Aorta (tissue), 5 donors: ENCODE measurements at regions not wholly inside any gene's neighbourhood (a gene's known extent, or its start where the extent isn't known, plus 50 kb on each side); places are given as distances from the start of the nearest gene placed in this dataset.

Source experiments
- ATAC-seq: fragments of 200-7000 bp; cut with Tn5 transposase; one replicate; pipeline ENCODE4 v1.9.1; 2022; ENCODE audit warnings: moderate library complexity; ENCODE audit not compliant: low FRiP score
- DNase-seq, 2 donors: peaks; one replicate each; pipeline ENCODE4 v3.0.0-alpha.2; 2020
- H3K27ac ChIP-seq, 2 donors: one replicate each; pipeline ENCODE4 v1.5.1; 2013; ENCODE audit warnings: low read length in 2 of 2, mild to moderate bottlenecking in 2 of 2, moderate library complexity in 2 of 2, control low read depth in 1 of 2, inconsistent platforms in 1 of 2, low read depth in 1 of 2
- H3K27me3 ChIP-seq, 2 donors: one replicate each; pipeline ENCODE4 v1.6.1; 2013; ENCODE audit warnings: control low read depth in 1 of 2, low read length in 1 of 2, mild to moderate bottlenecking in 1 of 2, moderate library complexity in 1 of 2; ENCODE audit not compliant: insufficient read depth in 2 of 2, control insufficient read depth in 1 of 2
- H3K36me3 ChIP-seq, 2 donors: one replicate each; pipeline ENCODE4 v1.6.1; 2013; ENCODE audit warnings: control low read depth in 1 of 2, low read length in 1 of 2, mild to moderate bottlenecking in 1 of 2; ENCODE audit not compliant: insufficient read depth in 2 of 2, control insufficient read depth in 1 of 2
- H3K4me1 ChIP-seq, 2 donors: one replicate each; pipeline ENCODE4 v1.6.1; 2013; ENCODE audit warnings: low read length in 2 of 2, control low read depth in 1 of 2, mild to moderate bottlenecking in 1 of 2, moderate library complexity in 1 of 2; ENCODE audit not compliant: insufficient read depth in 2 of 2, control insufficient read depth in 1 of 2
- H3K4me3 ChIP-seq, 2 donors: one replicate each; pipeline ENCODE4 v1.5.1; 2013; ENCODE audit warnings: low read length in 2 of 2, control low read depth in 1 of 2, mild to moderate bottlenecking in 1 of 2
- H3K9me3 ChIP-seq: one replicate; pipeline ENCODE4 v1.6.1; 2013; ENCODE audit warnings: mild to moderate bottlenecking, low read length; ENCODE audit not compliant: control insufficient read depth
- whole genome bisulfite sequencing, 2 donors: extraction: QIAGEN DNeasy Blood & Tissue Kit; methylation state at CpG; one replicate each; pipeline ENCODE4 v1.1.7; 2013; 5-methylcytosine and 5-hydroxymethylcytosine counted together
- intact Hi-C, 2 donors: fragments of 100-400 bp; cut with DNase I; formaldehyde crosslinking; loops; one replicate each; pipeline versions ENCODE4 v1.14.2 to v1.15.0; 2022
- donor health status: healthy with polysubstance abuse.
- donor health status: Bipolar disorder and iron deficiency.
- donor health status: DM: no; HTN: no; CAD: no.
- donor health status: DM: no; HTN: no; CAD: no.
- donor health status: DM: yes; HTN: yes; CAD: no.

DNA sequence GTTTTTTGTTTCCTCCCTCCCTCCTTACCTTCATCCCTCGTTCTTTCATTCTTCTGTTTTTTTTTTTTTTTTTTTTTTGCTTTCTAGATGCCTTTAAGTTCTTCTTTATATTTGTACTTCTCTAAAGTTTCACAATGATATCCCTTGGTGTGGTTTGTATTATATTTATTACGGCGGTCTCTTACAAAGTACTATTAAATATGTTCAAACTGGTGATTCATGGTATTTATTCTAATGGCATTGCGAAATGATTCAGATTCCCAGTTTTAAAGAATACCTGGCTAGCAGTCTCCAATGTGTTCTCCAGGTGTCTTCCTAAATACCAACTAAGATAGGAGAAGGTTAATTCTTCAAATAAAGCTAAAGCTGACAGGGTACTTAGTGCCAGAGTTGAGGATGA is 690.1 kb upstream of the COX7C start:
- H3K4me3 ChIP-seq: no peak overlapping the region
- no peaks in the 10 kb centered on the region for H3K4me1 ChIP-seq
- 89 to 90% methylated on average over 4 of the region's 4 CpGs for WGBS, 2 donors
- no peaks in the 10 kb centered on the region for H3K9me3 ChIP-seq
- no peaks in the 10 kb centered on the region for H3K36me3 ChIP-seq
- intact Hi-C loops: no loop called here
- H3K27ac ChIP-seq: no peak overlapping the region
- ATAC-seq: no peak
- no peak for DNase-seq
- no peaks in the 10 kb centered on the region for H3K27me3 ChIP-seq

DNA sequence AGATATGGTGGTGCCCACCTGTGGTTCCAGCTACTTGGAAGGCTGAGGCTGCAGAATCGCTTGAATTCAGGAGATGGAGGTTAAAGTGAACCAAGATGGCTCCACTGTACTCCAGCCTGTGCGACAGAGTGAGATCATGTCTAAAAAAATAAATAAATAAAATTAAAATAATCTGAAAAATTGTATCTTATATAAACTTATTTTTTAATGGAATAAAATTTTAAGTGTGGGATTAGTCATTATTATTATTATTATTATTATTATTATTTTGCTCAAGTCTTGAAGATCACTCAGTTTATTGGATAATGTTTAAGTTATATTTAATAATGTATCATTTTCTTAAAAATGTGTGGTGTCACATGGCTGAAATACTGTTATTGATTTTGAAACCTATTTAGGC is 688.0 kb upstream of the COX7C start:
- no peak overlapping the region for H3K27ac ChIP-seq
- H3K9me3 ChIP-seq: no peaks in the 10 kb centered on the region
- no peaks in the 10 kb centered on the region for H3K36me3 ChIP-seq
- H3K4me1 ChIP-seq: no peaks in the 10 kb centered on the region
- H3K27me3 ChIP-seq: no peaks in the 10 kb centered on the region
- 86 to 89% methylated on average over 2 of the region's 2 CpGs for WGBS, 2 donors
- no peak overlapping the region for H3K4me3 ChIP-seq
- no peak for ATAC-seq
- intact Hi-C loops: no loop called here
- DNase-seq: no peak

GRCh38 chr5:85931220-85931619 is 686.5 kb upstream of the COX7C start:
- no peaks in the 10 kb centered on the region for H3K36me3 ChIP-seq
- ATAC-seq (no peak), DNase-seq (no peak)
- intact Hi-C loops: no loop called here
- no peaks in the 10 kb centered on the region for H3K9me3 ChIP-seq
- H3K27ac ChIP-seq: no peak overlapping the region
- no peak overlapping the region for H3K4me3 ChIP-seq
- 82 to 83% methylated on average over 3 of the region's 3 CpGs for WGBS, 2 donors
- H3K4me1 ChIP-seq: no peaks in the 10 kb centered on the region
- H3K27me3 ChIP-seq: no peaks in the 10 kb centered on the region

- H3K9me3 ChIP-seq: no peaks in the 10 kb centered on the region
- no peaks in the 10 kb centered on the region for H3K36me3 ChIP-seq
- H3K27me3 ChIP-seq: no peaks in the 10 kb centered on the region
- WGBS, 2 donors: 43 to 54% methylated on average over 3 of the region's 3 CpGs
- DNase-seq (no peak), ATAC-seq (no peak)
- H3K4me1 ChIP-seq: no peaks in the 10 kb centered on the region
- no peak overlapping the region for H3K27ac ChIP-seq
- H3K4me3 ChIP-seq: no peak overlapping the region
- intact Hi-C loops: no loop called here
Measured at GRCh38 chr5:85938201-85938600, 679.5 kb upstream of the COX7C start.

DNA sequence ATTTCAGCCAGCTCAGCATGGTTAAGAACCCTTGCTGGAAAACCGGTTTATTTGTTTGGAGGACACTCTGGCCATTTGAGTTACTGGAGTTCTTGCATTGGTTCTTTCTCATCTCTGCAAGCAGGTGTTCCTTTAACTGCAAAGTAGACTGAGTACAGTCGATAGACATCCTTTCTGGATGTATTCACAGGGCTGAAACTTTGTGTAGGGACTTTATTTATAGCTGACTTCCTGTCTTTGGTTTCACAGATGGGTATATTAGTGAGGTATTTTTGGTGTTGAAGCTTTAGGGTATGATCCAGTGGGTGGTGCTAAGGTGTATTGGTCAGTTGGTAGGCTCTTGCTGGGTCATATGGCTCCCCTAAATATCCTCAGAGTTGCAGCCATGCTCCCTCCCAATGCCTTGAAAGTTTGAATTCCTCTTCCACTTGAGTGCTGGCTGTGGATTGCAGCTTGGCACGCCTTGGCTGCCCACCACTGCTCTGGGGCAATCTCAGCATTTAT is 666.0 kb upstream of the COX7C start:
- H3K4me1 ChIP-seq: no peaks in the 10 kb centered on the region
- 78 to 81% methylated on average over 3 of the region's 3 CpGs for WGBS, 2 donors
- no peaks in the 10 kb centered on the region for H3K9me3 ChIP-seq
- ATAC-seq: no peak
- H3K36me3 ChIP-seq: no peaks in the 10 kb centered on the region
- intact Hi-C loops: no loop called here
- no peaks in the 10 kb centered on the region for H3K27me3 ChIP-seq
- no peak overlapping the region for H3K4me3 ChIP-seq
- no peak overlapping the region for H3K27ac ChIP-seq
- no peak for DNase-seq

- no peak overlapping the region for H3K4me3 ChIP-seq
- no peaks in the 10 kb centered on the region for H3K36me3 ChIP-seq
- H3K4me1 ChIP-seq: no peaks in the 10 kb centered on the region
- no peak for DNase-seq
- WGBS, 2 donors: 84 to 87% methylated on average over 2 of the region's 2 CpGs
- H3K27me3 ChIP-seq: no peaks in the 10 kb centered on the region
- H3K9me3 ChIP-seq: no peaks in the 10 kb centered on the region
- H3K27ac ChIP-seq: no peak overlapping the region
- no peak for ATAC-seq
- intact Hi-C loops: no loop called here
Measured at GRCh38 chr5:85952680-85953079, 665.1 kb upstream of the COX7C start.

- ATAC-seq (no peak), DNase-seq (no peak)
- Histone ChIP-seq H3K4me3 (no peak overlapping the region), H3K9me3 (no peaks in the 10 kb centered on the region), H3K27ac (no peak overlapping the region), H3K4me1 (no peaks in the 10 kb centered on the region), H3K27me3 (no peaks in the 10 kb centered on the region), H3K36me3 (no peaks in the 10 kb centered on the region)
- WGBS, 2 donors: 78 to 79% methylated on average over 4 of the region's 4 CpGs
- intact Hi-C loops: no loop called here
Measured at GRCh38 chr5:85967681-85968080, 650.1 kb upstream of the COX7C start.

DNA sequence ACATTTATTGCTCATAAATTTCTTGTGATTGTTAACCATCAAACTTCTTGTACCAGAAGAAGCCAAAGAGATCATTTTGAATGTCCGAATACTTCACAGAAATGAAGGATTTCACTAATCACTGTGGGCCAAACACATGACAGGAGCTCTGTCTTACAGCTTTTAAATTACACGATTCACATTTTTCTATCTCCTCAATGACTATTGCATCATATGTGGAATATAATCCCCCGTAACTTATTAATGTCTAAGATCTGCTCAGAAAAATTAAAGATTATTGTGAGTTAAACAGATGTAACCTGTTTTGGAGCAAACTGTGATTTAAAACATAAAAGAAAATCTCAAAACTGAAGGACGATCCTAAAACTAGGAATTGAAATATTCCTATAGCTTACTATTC is 645.2 kb upstream of the COX7C start:
- Histone ChIP-seq H3K9me3 (no peaks in the 10 kb centered on the region), H3K36me3 (no peaks in the 10 kb centered on the region), H3K4me1 (no peaks in the 10 kb centered on the region), H3K27me3 (no peaks in the 10 kb centered on the region), H3K27ac (no peak overlapping the region), H3K4me3 (no peak overlapping the region)
- no peak for DNase-seq
- WGBS, 2 donors: 87 to 94% methylated on average over 4 of the region's 4 CpGs
- intact Hi-C loops: no loop called here
- no peak for ATAC-seq

DNA sequence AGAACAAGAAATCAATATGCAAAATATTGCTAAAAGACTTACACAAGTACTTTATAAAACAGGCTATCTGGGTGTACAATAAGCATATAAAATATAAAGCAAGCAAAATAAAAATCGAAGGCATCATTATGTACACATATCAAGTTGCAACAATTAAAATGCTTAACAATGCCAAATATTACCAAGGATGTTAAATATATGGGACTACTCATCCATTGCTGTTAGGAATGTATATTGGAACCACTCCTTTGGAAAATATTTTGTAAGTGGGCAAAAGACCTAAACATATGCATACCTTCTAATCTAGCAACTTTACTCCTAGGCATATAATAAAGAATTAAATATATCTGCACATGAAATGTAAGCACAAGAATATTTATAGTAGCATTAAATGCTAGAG is 632.6 kb upstream of the COX7C start:
- H3K36me3 ChIP-seq: no peaks in the 10 kb centered on the region
- 81 to 85% methylated on average over 1 of the region's 1 CpG for WGBS, 2 donors
- ATAC-seq: no peak
- intact Hi-C loops: no loop called here
- no peaks in the 10 kb centered on the region for H3K9me3 ChIP-seq
- H3K27ac ChIP-seq: no peak overlapping the region
- DNase-seq: no peak
- H3K27me3 ChIP-seq: no peaks in the 10 kb centered on the region
- no peak overlapping the region for H3K4me3 ChIP-seq
- no peaks in the 10 kb centered on the region for H3K4me1 ChIP-seq
